ENCODE measurements at regions not wholly inside any gene's neighbourhood (a gene's known extent, or its start where the extent isn't known, plus 50 kb on each side); places are given as distances from the start of the nearest gene placed in this dataset.

- CTCF ChIA-PET: no interaction called here
- Histone ChIP-seq H3K36me3 (ENCODE audit: control insufficient read depth, insufficient read depth, low read length) (no peaks in the 10 kb centered on the region), H3K79me1 (ENCODE audit: low read depth in 1 of 2, low read length in 2 of 2) (no peaks in the 10 kb centered on the region), H2AK9ac (replicated peaks; ENCODE audit: low read depth, low read length, poor library complexity) (no peak overlapping the region), H3K9me1 (ENCODE audit: insufficient read depth, low read length) (peaks cover 11% of the 10 kb centered on the region), H3K23ac (ENCODE audit: low read depth, low read length) (peak overlapping the region; percentile 46; the same call in 1 of the 2 replicates), H4K8ac (ENCODE audit: low read depth in 2 of 2, low read length in 2 of 2) (peak overlapping the region; percentile 63 to 77), H3K4me1 (ENCODE audit: control insufficient read depth, insufficient read depth, low read length) (peaks cover 8% of the 10 kb centered on the region; the same call in 1 of the 2 replicates), H2BK20ac (ENCODE audit: low read depth, low read length) (peak overlapping the region; percentile 35; the same call in 1 of the 2 replicates), H3K56ac (ENCODE audit: extremely low read depth, insufficient read depth, low read length) (no peak overlapping the region; the same call in 1 of the 2 replicates), H2BK5ac (ENCODE audit: low read depth, low read length, poor library complexity, severe bottlenecking) (peak overlapping the region; percentile 66), H3K4me3 (ENCODE audit: insufficient read depth, low read depth, low read length) (no peak overlapping the region), H4K91ac (ENCODE audit: insufficient read depth, low read depth, low read length) (peak overlapping the region; percentile 8), H3K4ac (ENCODE audit: low read depth, low read length) (peak overlapping the region; percentile 44; the same call in 1 of the 2 replicates), H3K4me2 (ENCODE audit: low read depth, low read length) (peak overlapping the region; percentile 74; the same call in 1 of the 2 replicates), H2BK15ac (ENCODE audit: low read depth, low read length) (peak overlapping the region; percentile 31; the same call in 2 of the 3 replicates), H3K27me3 (ENCODE audit: control insufficient read depth, insufficient read depth, low read length) (no peaks in the 10 kb centered on the region), H2AK5ac (ENCODE audit: low read depth, low read length) (peak overlapping the region; percentile 29; the same call in 1 of the 2 replicates), H3K27ac (ENCODE audit: insufficient read depth, low read length) (no peak overlapping the region), H3K18ac (ENCODE audit: low read depth, low read length) (peak overlapping the region; percentile 61; the same call in 1 of the 2 replicates), H4K5ac (ENCODE audit: low read depth, low read length) (peak overlapping the region; percentile 8; the same call in 1 of the 2 replicates), H3K14ac (replicated peaks; ENCODE audit: low read depth, low read length) (peak overlapping the region; percentile 78), H4K20me1 (ENCODE audit: insufficient read depth, low read length) (no peaks in the 10 kb centered on the region), H2BK120ac (ENCODE audit: low read depth, low read length) (peak overlapping the region; percentile 71), H3K9ac (ENCODE audit: low read depth, low read length) (no peak overlapping the region), H2AFZ (replicated peaks; ENCODE audit: low read length, poor library complexity) (peak overlapping the region; percentile 87), H3K9me3 (ENCODE audit: control insufficient read depth, insufficient read depth, low read length) (no peaks in the 10 kb centered on the region)
- intact Hi-C loops (cut with micrococcal nuclease) (no loop called here), dilution Hi-C loops (cut with HindIII; ENCODE audit: low sequenced_read_pairs, unreplicated experiment) (no loop called here), in situ Hi-C loops (cut with MboI; ENCODE audit: low sequenced_read_pairs) (no loop called here)
- ATAC-seq (ENCODE audit: low read depth) (peak; percentile 82), DNase-seq (peak; percentile 36)
- no TSS peak for BruUV-seq (replicated peaks)
- POLR2A ChIA-PET (ENCODE audit: unreplicated experiment): no interaction called here
- TF ChIP-seq CHD1 (IDR thresholded peaks at IDR 0.05; ENCODE audit: low read depth, low read length) (no peak), CTCF (conservative IDR thresholded peaks at IDR 0.05; ENCODE audit: low read depth, low read length) (no peak), RFX5 (IDR thresholded peaks at IDR 0.05; ENCODE audit: low read depth, low read length) (no peak), CEBPB (IDR thresholded peaks at IDR 0.05; ENCODE audit: low read depth, low read length) (no peak)
- WGBS, 2 experiments (ENCODE audit: extremely low coverage in 2 of 2, insufficient read length in 1 of 2): no CpG with 5 or more reads among the region's 4 CpGs
These were observed 56.9 kb upstream of the IVNS1ABP start for GRCh38 chr1:185373813-185374529.

Data from IMR-90 (cell line).